HEK293 (cell line): ENCODE measurements at regions not wholly inside any gene's neighbourhood (a gene's known extent, or its start where the extent isn't known, plus 50 kb on each side); places are given as distances from the start of the nearest gene placed in this dataset.

ENCODE experiments used
- BCL6B ChIP-seq: fragments of 450-650 bp; formaldehyde crosslinking; IDR thresholded peaks from 2 replicates; pipeline ENCODE4 v1.5.1; 2017; ENCODE audit warnings: missing biosample characterization, missing genetic modification characterization
- CTCF ChIP-seq: fragments of 450-650 bp; formaldehyde crosslinking; IDR thresholded peaks from 2 replicates; pipeline ENCODE4 v1.5.1; 2016; ENCODE audit warnings: missing biosample characterization, missing genetic modification characterization
- KLF10 ChIP-seq: fragments of 450-650 bp; IDR thresholded peaks from 2 replicates; pipeline ENCODE4 v1.5.1; 2018; ENCODE audit warnings: missing biosample characterization, mild to moderate bottlenecking, missing genetic modification characterization
- MZF1 ChIP-seq: fragments of 450-650 bp; formaldehyde crosslinking; IDR thresholded peaks from 2 replicates; pipeline ENCODE4 v1.5.1; 2017; ENCODE audit warnings: missing biosample characterization, missing genetic modification characterization, borderline replicate concordance
- ZNF280D ChIP-seq: fragments of 450-650 bp; formaldehyde crosslinking; IDR thresholded peaks from 2 replicates; pipeline ENCODE4 v1.5.1; 2016; ENCODE audit warnings: missing biosample characterization, missing genetic modification characterization
- ZNF311 ChIP-seq: fragments of 450-650 bp; formaldehyde crosslinking; IDR thresholded peaks from 2 replicates; pipeline ENCODE4 v1.5.1; 2017; ENCODE audit warnings: missing biosample characterization, missing genetic modification characterization, borderline replicate concordance
- ZNF629 ChIP-seq: fragments of 450-650 bp; formaldehyde crosslinking; IDR thresholded peaks from 2 replicates; pipeline ENCODE4 v1.5.1; 2017; ENCODE audit warnings: missing biosample characterization, missing genetic modification characterization
- TF ChIP-seq, protein P1 (sequence below): fragments of 450-650 bp; formaldehyde crosslinking; IDR thresholded peaks from 2 replicates; pipeline ENCODE4 v1.5.1; 2016; ENCODE audit warnings: missing biosample characterization, missing genetic modification characterization

DNA sequence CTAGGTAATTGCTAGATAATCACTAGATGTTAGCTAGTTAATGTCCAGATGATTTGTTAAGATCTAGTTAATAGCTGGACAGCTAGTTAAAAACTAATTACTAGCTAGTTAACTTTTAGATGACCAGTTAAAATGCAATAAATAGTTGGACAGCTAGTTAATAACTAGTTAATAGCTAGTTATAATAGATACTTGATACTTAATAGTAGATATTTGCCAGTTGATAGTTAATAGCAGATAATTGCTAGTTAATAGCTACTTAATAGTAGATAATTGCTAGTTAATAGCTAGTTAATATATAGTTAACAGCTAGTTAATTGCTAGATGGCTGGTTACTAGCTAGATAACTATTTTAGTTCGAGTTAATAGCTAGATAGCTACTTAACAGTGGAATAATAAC lies 631.4 kb upstream of the CT83 start:
- no peak for TF ChIP-seq CTCF (tag by site-specific recombination)
- no peak for TF ChIP-seq MZF1 (tag by site-specific recombination)
- TF ChIP-seq, protein P1, sequence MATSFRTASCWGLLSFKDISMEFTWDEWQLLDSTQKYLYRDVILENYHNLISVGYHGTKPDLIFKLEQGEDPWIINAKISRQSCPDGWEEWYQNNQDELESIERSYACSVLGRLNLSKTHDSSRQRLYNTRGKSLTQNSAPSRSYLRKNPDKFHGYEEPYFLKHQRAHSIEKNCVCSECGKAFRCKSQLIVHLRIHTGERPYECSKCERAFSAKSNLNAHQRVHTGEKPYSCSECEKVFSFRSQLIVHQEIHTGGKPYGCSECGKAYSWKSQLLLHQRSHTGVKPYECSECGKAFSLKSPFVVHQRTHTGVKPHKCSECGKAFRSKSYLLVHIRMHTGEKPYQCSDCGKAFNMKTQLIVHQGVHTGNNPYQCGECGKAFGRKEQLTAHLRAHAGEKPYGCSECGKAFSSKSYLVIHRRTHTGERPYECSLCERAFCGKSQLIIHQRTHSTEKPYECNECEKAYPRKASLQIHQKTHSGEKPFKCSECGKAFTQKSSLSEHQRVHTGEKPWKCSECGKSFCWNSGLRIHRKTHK, result no peak
- TF ChIP-seq BCL6B, result no peak
- no peak for TF ChIP-seq ZNF629
- no peak for TF ChIP-seq ZNF311
- TF ChIP-seq ZNF280D, result no peak
- TF ChIP-seq KLF10, result no peak
